ENCODE measurements at regions not wholly inside any gene's neighbourhood (a gene's known extent, or its start where the extent isn't known, plus 50 kb on each side); places are given as distances from the start of the nearest gene placed in this dataset.
"Not testable (repeated sequence)": the region's sequence is repeated elsewhere in the genome, so short reads cannot be mapped to it uniquely, and the experiment has no call there.

GRCh38 chr5:10892911-10893215 is 131.8 kb upstream of the DAP start:
- POLR2A ChIA-PET: no interaction called here
- ATAC-seq (ENCODE audit: low read depth) (no peak), DNase-seq (no peak)
- H3K27ac Mint-ChIP-seq: no peak overlapping the region
- H3K9me3 Mint-ChIP-seq: peaks cover 4% of the 10 kb centered on the region
- H3K4me1 Mint-ChIP-seq: no peaks in the 10 kb centered on the region
- H3K27me3 Mint-ChIP-seq: no peaks in the 10 kb centered on the region
- H3K36me3 Mint-ChIP-seq: no peaks in the 10 kb centered on the region
- H3K4me3 Mint-ChIP-seq: no peak overlapping the region

GRCh38 chr5:10892147-10892910 is 131.3 kb upstream of the DAP start:
- Mint-ChIP-seq H3K4me1 (no peaks in the 10 kb centered on the region), H3K27me3 (no peaks in the 10 kb centered on the region), H3K4me3 (no peak overlapping the region), H3K9me3 (peaks cover 2% of the 10 kb centered on the region), H3K27ac (no peak overlapping the region), H3K36me3 (no peaks in the 10 kb centered on the region)
- no peak for DNase-seq
- POLR2A ChIA-PET: no interaction called here
- no peak for ATAC-seq (ENCODE audit: low read depth)

GRCh38 chr5:10891193-10891592 is 130.2 kb upstream of the DAP start:
- no peak for ATAC-seq (ENCODE audit: low read depth)
- POLR2A ChIA-PET: no interaction called here
- H3K27me3 Mint-ChIP-seq: no peaks in the 10 kb centered on the region
- no peak overlapping the region for H3K27ac Mint-ChIP-seq
- no peak overlapping the region for H3K4me3 Mint-ChIP-seq
- peaks cover 2% of the 10 kb centered on the region for H3K9me3 Mint-ChIP-seq
- DNase-seq: no peak
- no peaks in the 10 kb centered on the region for H3K4me1 Mint-ChIP-seq
- no peaks in the 10 kb centered on the region for H3K36me3 Mint-ChIP-seq

GRCh38 chr5:10886497-10886896 is 125.5 kb upstream of the DAP start:
- no peak overlapping the region for H3K27ac Mint-ChIP-seq
- H3K27me3 Mint-ChIP-seq: no peaks in the 10 kb centered on the region
- no peak for DNase-seq
- POLR2A ChIA-PET: no interaction called here
- no peak overlapping the region for H3K4me3 Mint-ChIP-seq
- H3K4me1 Mint-ChIP-seq: no peaks in the 10 kb centered on the region
- no peaks in the 10 kb centered on the region for H3K36me3 Mint-ChIP-seq
- peaks cover 2% of the 10 kb centered on the region for H3K9me3 Mint-ChIP-seq
- ATAC-seq (ENCODE audit: low read depth): no peak

- H3K4me1 Mint-ChIP-seq: no peaks in the 10 kb centered on the region
- no peak for DNase-seq
- ATAC-seq (ENCODE audit: low read depth): no peak
Measured at GRCh38 chr5:10885026-10885425, 124.0 kb upstream of the DAP start.

GRCh38 chr5:10883945-10884344 is 122.9 kb upstream of the DAP start:
- not testable (repeated sequence) for H3K4me1 Mint-ChIP-seq

More at GRCh38 chr5:10885026-10885425, 124.0 kb upstream of the DAP start:
- Mint-ChIP-seq H3K27me3 (peaks cover 2% of the 10 kb centered on the region), H3K27ac (no peak overlapping the region), H3K9me3 (peaks cover 2% of the 10 kb centered on the region), H3K36me3 (no peaks in the 10 kb centered on the region), H3K4me3 (no peak overlapping the region)
- POLR2A ChIA-PET: no interaction called here

GRCh38 chr5:10880934-10881333 is 119.9 kb upstream of the DAP start:
- no peaks in the 10 kb centered on the region for H3K4me1 Mint-ChIP-seq
- H3K27me3 Mint-ChIP-seq: peaks cover 4% of the 10 kb centered on the region
- ATAC-seq (ENCODE audit: low read depth): no peak
- H3K27ac Mint-ChIP-seq: no peak overlapping the region
- DNase-seq: no peak
- no peaks in the 10 kb centered on the region for H3K36me3 Mint-ChIP-seq
- no peaks in the 10 kb centered on the region for H3K9me3 Mint-ChIP-seq
- H3K4me3 Mint-ChIP-seq: no peak overlapping the region
- POLR2A ChIA-PET: no interaction called here

More at GRCh38 chr5:10883945-10884344, 122.9 kb upstream of the DAP start:
- POLR2A ChIA-PET; H3K9me3 Mint-ChIP-seq; DNase-seq; H3K27ac Mint-ChIP-seq; H3K4me3 Mint-ChIP-seq; H3K36me3 Mint-ChIP-seq; ATAC-seq (ENCODE audit: low read depth); H3K27me3 Mint-ChIP-seq: not testable (repeated sequence)

GRCh38 chr5:10876996-10877395 is 116.0 kb upstream of the DAP start:
- H3K27ac Mint-ChIP-seq; H3K4me3 Mint-ChIP-seq; ATAC-seq (ENCODE audit: low read depth); H3K36me3 Mint-ChIP-seq; DNase-seq; H3K4me1 Mint-ChIP-seq; POLR2A ChIA-PET; H3K27me3 Mint-ChIP-seq; H3K9me3 Mint-ChIP-seq: not testable (repeated sequence)

- Mint-ChIP-seq H3K9me3 (no peaks in the 10 kb centered on the region), H3K4me3 (no peak overlapping the region), H3K27ac (no peak overlapping the region), H3K36me3 (no peaks in the 10 kb centered on the region), H3K27me3 (peaks cover 6% of the 10 kb centered on the region), H3K4me1 (no peaks in the 10 kb centered on the region)
- no peak for DNase-seq
- POLR2A ChIA-PET: no interaction called here
- no peak for ATAC-seq (ENCODE audit: low read depth)
Measured at GRCh38 chr5:10876006-10876744, 115.1 kb upstream of the DAP start.

- DNase-seq (no peak), ATAC-seq (ENCODE audit: low read depth) (no peak)
- POLR2A ChIA-PET: no interaction called here
- H3K4me3 Mint-ChIP-seq: no peak overlapping the region
- H3K4me1 Mint-ChIP-seq: no peaks in the 10 kb centered on the region
- peaks cover 9% of the 10 kb centered on the region for H3K27me3 Mint-ChIP-seq
- H3K36me3 Mint-ChIP-seq: no peaks in the 10 kb centered on the region
- H3K9me3 Mint-ChIP-seq: no peaks in the 10 kb centered on the region
- H3K27ac Mint-ChIP-seq: no peak overlapping the region
Measured at GRCh38 chr5:10875201-10875768, 114.3 kb upstream of the DAP start.

GRCh38 chr5:10874541-10874940 is 113.5 kb upstream of the DAP start:
- Mint-ChIP-seq H3K27ac (no peak overlapping the region), H3K27me3 (peaks cover 12% of the 10 kb centered on the region), H3K4me3 (no peak overlapping the region), H3K9me3 (no peaks in the 10 kb centered on the region), H3K4me1 (no peaks in the 10 kb centered on the region), H3K36me3 (no peaks in the 10 kb centered on the region)
- ATAC-seq (ENCODE audit: low read depth) (no peak), DNase-seq (no peak)
- POLR2A ChIA-PET: no interaction called here

- no peak overlapping the region for H3K4me3 Mint-ChIP-seq
- ATAC-seq (ENCODE audit: low read depth) (no peak), DNase-seq (no peak)
- no peaks in the 10 kb centered on the region for H3K9me3 Mint-ChIP-seq
- no peaks in the 10 kb centered on the region for H3K36me3 Mint-ChIP-seq
- peaks cover 11% of the 10 kb centered on the region for H3K27me3 Mint-ChIP-seq
- POLR2A ChIA-PET: no interaction called here
- H3K4me1 Mint-ChIP-seq: no peaks in the 10 kb centered on the region
- no peak overlapping the region for H3K27ac Mint-ChIP-seq
Measured at GRCh38 chr5:10870791-10871190, 109.8 kb upstream of the DAP start.

- H3K4me3 Mint-ChIP-seq: no peak overlapping the region
- POLR2A ChIA-PET: no interaction called here
- no peak for ATAC-seq (ENCODE audit: low read depth)
- no peak overlapping the region for H3K27ac Mint-ChIP-seq
- H3K4me1 Mint-ChIP-seq: no peaks in the 10 kb centered on the region
- no peaks in the 10 kb centered on the region for H3K36me3 Mint-ChIP-seq
- H3K27me3 Mint-ChIP-seq: peaks cover 8% of the 10 kb centered on the region
- DNase-seq: no peak
- no peaks in the 10 kb centered on the region for H3K9me3 Mint-ChIP-seq
Measured at GRCh38 chr5:10868956-10869355, 107.9 kb upstream of the DAP start.
